GM12873 (cell line): ENCODE measurements at regions not wholly inside any gene's neighbourhood (a gene's known extent, or its start where the extent isn't known, plus 50 kb on each side); places are given as distances from the start of the nearest gene placed in this dataset.

Experiments used
- CTCF ChIP-seq: IDR thresholded peaks from 2 replicates; pipeline ENCODE4 v1.5.1; 2012; ENCODE audit warnings: low read depth, mild to moderate bottlenecking, moderate library complexity, low read length, control low read depth; ENCODE audit not compliant: insufficient read depth; ENCODE audit errors: missing control alignments

GRCh38 chr5:28495876-28496275, 1457.5 kb upstream of the CDH9 start:
- no peak for TF ChIP-seq CTCF

DNA sequence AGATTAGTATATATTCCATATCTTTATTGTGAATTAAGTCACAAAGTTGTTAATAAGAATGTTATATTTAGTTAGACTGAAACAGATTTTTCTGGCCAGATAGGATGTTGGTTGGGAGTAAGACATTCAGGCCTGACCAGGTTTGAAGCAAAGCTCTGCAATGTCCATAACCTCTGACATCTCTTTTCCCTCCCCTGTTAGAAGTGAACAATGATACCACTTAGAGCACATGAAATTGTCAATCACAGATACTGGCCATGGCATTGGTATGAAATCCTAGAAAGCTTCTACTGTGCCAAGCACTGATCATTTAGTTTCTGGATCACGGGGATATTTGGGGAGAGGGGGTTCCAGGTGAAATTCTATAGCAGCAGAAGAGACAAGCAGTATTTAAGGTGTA, 1455.1 kb upstream of the CDH9 start:
- TF ChIP-seq CTCF, result no peak

DNA sequence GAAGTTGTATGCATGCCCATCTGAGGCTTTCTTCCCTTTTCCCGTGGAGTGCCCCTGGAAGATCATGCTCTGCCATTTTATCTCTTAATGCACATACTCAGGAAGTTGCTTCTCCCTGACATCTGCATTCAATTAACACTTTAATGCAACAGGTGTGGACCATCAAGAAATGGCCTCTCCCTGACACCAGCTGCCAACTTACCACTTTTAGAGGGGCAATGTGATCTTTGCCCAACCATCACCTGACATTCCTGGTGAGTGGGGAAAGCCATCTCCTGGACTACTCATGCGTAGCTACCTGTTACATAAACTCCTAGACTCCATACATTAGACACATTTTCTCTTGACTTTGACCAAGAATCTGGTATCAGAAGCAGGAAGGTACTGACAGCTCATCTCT, 1450.4 kb upstream of the CDH9 start:
- TF ChIP-seq CTCF, result no peak

DNA sequence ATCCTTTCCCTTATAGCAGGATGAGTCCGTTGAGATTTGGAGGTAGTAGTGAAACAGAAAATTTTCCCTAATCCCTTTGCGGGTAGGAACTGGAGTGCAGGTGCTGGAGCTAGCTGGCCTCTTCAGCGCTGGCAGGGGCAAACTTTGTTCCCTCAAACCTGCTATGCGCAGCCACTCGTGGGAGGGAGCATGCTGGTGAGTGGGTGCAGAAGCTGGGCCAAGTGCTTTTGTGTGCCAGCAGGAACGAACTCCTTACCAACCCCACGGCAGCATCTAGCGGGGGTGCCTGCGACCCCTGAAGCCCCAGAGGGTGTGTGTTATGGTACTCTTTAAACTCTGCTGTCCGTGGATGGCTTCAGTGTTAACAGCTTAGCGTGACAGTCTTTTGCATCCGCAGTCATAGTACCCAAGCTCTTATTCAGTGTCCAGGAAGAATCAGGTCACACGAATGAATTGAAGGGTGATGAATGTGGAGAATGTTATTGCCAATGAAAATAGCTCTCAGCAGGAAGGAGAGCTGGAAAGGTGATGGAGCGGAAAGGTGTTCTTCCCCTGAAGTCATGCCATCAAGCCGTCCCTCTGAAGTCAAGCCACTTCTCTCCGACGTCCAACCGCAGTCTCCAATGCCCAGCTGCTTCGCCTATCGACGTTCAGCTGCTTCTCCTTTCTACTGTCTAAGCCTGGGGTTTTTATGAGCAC, 1445.1 kb upstream of the CDH9 start:
- TF ChIP-seq CTCF, result no peak

- no peak for TF ChIP-seq CTCF
Observed at GRCh38 chr5:28473531-28474107, 1435.2 kb upstream of the CDH9 start.

GRCh38 chr5:28468166-28468565, 1429.8 kb upstream of the CDH9 start:
- TF ChIP-seq CTCF, result no peak

DNA sequence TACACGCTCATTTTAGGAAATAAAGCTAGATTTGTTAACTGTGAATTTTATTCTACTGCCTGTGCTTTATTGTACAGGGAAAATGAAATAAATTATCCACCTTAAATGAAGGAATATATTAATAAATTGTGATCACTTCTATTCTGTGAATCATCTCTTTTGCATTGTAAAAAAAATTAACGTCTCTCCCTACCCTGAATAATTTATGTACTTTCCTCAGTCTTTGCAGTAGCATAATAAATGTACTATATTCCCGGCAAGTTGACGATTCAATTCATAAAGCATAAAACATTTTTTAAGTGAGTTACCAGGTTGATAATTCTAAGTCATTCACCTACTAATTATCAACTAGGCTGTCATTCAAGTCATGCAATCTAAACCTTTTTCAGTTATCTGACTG, 1425.3 kb upstream of the CDH9 start:
- TF ChIP-seq CTCF, result no peak
